Endothelial cell of umbilical vein (primary cell): ENCODE measurements at regions not wholly inside any gene's neighbourhood (a gene's known extent, or its start where the extent isn't known, plus 50 kb on each side); places are given as distances from the start of the nearest gene placed in this dataset.

ENCODE experiments used
- EZH2 ChIP-seq: IDR thresholded peaks from 2 replicates; pipeline ENCODE4 v1.6.1; 2012; ENCODE audit warnings: borderline replicate concordance, low read depth, mild to moderate bottlenecking, moderate library complexity, low read length, inconsistent platforms; ENCODE audit not compliant: severe bottlenecking
- FOS ChIP-seq: IDR thresholded peaks from 2 replicates; pipeline ENCODE4 v1.6.1; 2011; ENCODE audit warnings: mild to moderate bottlenecking, low read length, moderate library complexity, borderline replicate concordance; ENCODE audit not compliant: insufficient read depth
- GATA2 ChIP-seq: IDR thresholded peaks from 2 replicates; pipeline ENCODE4 v1.7.0; 2011; ENCODE audit warnings: low read depth, mild to moderate bottlenecking, moderate library complexity, mixed read lengths, low read length; ENCODE audit not compliant: insufficient read length, insufficient read depth
- JUN ChIP-seq: IDR thresholded peaks from 2 replicates; pipeline ENCODE4 v1.6.1; 2011; ENCODE audit warnings: borderline replicate concordance, low read depth; ENCODE audit not compliant: insufficient read length, insufficient read depth
- MYC ChIP-seq: IDR thresholded peaks from one replicate; pipeline ENCODE4 v1.6.1; 2011; ENCODE audit warnings: mild to moderate bottlenecking, low read depth, low read length
- POLR2A ChIP-seq: IDR thresholded peaks from 2 replicates; pipeline ENCODE4 v1.6.1; 2012; ENCODE audit warnings: low read depth, mild to moderate bottlenecking, control low read depth, low read length
- POLR2AphosphoS5 ChIP-seq: IDR thresholded peaks from 2 replicates; pipeline ENCODE4 v1.6.1; 2012; ENCODE audit warnings: low read depth, mild to moderate bottlenecking, control low read depth, low read length, moderate library complexity; ENCODE audit not compliant: insufficient read depth
- TF ChIP-seq, protein P1 (sequence below), 2 donors: IDR thresholded peaks; 1 replicate in 1 of 2; 2 replicates in 1 of 2; pipeline ENCODE4 v1.5.1; 2011; ENCODE audit warnings: low read length in 2 of 2, mild to moderate bottlenecking in 2 of 2, moderate library complexity in 2 of 2, control low read depth in 1 of 2, inconsistent platforms in 1 of 2, low read depth in 1 of 2; ENCODE audit not compliant: insufficient read depth in 1 of 2; ENCODE audit errors: extremely low read depth in 1 of 2
- TF ChIP-seq, protein P2 (sequence below): IDR thresholded peaks from 2 replicates; pipeline ENCODE4 v1.6.1; 2011; ENCODE audit not compliant: insufficient read depth, insufficient read length

DNA sequence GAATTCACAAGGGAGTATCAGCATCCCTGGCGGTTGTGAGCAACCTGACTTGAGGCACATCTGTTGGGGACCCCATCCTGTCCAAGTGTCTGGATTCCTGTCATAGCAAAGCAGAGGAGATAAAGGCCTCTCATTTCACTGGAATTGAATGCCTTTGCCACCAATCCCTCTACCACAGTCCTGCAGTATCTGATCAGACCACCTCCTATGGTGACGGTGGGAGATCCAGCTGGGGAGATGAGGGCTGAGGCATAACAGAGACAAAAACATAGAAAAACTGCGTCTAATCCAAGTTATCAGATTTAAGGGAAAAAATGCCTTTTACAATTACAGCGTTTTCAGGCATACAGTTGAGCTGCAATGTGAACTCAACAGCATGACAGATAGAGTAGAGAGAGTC, 160.7 kb upstream of the TRPC7 start:
- TF ChIP-seq POLR2AphosphoS5 (no peak), POLR2A (no peak), EZH2 (no peak), JUN (no peak), GATA2 (no peak), FOS (no peak), MYC (no peak)
- TF ChIP-seq, protein P1, sequence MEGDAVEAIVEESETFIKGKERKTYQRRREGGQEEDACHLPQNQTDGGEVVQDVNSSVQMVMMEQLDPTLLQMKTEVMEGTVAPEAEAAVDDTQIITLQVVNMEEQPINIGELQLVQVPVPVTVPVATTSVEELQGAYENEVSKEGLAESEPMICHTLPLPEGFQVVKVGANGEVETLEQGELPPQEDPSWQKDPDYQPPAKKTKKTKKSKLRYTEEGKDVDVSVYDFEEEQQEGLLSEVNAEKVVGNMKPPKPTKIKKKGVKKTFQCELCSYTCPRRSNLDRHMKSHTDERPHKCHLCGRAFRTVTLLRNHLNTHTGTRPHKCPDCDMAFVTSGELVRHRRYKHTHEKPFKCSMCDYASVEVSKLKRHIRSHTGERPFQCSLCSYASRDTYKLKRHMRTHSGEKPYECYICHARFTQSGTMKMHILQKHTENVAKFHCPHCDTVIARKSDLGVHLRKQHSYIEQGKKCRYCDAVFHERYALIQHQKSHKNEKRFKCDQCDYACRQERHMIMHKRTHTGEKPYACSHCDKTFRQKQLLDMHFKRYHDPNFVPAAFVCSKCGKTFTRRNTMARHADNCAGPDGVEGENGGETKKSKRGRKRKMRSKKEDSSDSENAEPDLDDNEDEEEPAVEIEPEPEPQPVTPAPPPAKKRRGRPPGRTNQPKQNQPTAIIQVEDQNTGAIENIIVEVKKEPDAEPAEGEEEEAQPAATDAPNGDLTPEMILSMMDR (IDR thresholded peaks at IDR 0.05; ENCODE audit: extremely low read depth in 1 of 2, insufficient read depth in 1 of 2, low read depth in 1 of 2, low read length in 2 of 2): no peak
- TF ChIP-seq, protein P2, sequence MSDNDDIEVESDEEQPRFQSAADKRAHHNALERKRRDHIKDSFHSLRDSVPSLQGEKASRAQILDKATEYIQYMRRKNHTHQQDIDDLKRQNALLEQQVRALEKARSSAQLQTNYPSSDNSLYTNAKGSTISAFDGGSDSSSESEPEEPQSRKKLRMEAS: no peak
